HG02588 (cell line): ENCODE measurements at regions not wholly inside any gene's neighbourhood (a gene's known extent, or its start where the extent isn't known, plus 50 kb on each side); places are given as distances from the start of the nearest gene placed in this dataset.

Source experiments
- ATAC-seq: cut with Tn5 transposase; IDR thresholded peaks from one replicate; pipeline ENCODE4 v1.9.1; 2021; ENCODE audit warnings: mild to moderate bottlenecking, moderate library complexity; ENCODE audit not compliant: unreplicated experiment

DNA sequence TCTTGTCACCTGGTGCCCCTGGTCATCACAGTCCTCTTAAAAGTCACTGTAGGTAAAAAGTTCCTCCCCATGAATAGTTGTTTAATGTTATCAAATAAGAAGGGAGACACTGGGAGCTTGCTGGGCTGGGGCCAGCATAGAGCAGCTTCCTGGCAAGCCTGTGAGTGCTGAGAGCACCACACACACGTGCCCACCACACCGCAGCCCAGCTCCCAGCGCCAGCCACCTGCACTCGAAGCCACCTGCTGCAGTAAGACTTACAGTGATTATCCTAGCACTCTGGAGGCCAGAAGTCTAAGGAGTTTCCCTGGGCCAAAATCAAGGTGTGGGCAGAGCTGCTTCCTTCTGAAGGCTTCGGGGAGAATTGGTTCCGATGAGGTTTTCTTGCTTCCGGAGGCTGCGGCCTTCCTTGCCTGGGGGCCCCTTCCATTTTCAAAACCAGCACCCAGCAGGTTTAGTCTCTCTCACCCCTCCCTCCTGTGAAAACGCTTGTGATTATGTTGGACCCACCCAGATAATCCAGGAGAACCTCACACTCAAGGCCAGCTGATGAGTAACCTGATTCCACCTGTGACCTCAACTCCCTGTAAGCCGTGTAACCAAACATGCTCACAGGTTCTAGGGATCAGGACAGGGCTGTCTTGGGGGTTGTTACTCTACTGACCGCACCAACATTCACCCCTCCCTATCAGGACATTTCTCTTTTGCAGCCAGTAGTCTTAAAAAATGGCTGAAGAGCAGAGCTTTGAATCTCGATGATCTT, 687.2 kb downstream of the TBC1D22A start:
- ATAC-seq: no peak

DNA sequence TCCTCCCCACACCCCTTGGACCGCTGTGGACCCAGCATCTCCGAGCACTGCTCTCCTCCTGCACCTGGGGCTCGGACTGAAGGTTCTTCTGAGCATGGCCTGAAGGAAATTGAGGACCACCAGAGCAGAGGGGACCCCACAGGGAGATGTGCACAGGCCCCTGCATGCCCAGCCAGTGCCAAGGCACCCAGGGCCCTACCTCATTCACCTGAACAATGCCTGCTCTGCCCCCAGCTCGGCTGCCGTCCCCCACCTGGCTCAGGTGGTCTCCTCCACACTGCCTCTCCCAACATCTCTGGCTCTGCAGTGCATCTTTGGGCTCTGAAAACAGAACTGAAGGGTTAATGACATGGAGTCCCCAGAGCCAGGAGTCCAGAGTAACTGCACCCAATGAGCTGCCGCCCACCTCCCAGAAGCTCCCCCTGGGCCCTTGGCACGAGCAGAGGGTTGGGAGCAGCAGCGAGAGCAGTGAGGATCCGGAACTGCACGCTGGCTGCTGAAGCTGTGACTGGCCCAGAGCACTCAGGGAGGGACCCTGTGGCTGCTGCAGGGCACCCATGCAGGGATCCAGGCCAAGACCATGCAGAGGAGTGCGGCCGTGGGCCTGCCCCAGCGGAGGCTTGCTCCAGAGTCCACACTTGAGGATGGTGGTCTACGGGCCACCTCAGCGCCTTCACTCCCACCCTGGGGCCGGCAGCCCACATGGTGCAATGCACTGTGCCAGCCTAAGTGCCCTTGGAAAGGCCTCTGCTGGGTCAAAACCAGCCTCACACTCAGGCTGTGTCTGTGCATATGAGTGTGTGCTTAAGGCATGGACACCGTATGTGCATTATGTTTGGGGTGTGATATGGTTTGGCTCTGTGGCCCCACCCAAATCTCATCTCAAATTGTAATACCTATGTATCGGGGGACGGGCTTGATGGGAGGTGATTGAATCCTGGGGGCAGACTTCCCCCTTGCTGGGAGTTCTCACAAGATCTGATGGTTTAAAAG, 686.1 kb downstream of the TBC1D22A start:
- no peak for ATAC-seq

DNA sequence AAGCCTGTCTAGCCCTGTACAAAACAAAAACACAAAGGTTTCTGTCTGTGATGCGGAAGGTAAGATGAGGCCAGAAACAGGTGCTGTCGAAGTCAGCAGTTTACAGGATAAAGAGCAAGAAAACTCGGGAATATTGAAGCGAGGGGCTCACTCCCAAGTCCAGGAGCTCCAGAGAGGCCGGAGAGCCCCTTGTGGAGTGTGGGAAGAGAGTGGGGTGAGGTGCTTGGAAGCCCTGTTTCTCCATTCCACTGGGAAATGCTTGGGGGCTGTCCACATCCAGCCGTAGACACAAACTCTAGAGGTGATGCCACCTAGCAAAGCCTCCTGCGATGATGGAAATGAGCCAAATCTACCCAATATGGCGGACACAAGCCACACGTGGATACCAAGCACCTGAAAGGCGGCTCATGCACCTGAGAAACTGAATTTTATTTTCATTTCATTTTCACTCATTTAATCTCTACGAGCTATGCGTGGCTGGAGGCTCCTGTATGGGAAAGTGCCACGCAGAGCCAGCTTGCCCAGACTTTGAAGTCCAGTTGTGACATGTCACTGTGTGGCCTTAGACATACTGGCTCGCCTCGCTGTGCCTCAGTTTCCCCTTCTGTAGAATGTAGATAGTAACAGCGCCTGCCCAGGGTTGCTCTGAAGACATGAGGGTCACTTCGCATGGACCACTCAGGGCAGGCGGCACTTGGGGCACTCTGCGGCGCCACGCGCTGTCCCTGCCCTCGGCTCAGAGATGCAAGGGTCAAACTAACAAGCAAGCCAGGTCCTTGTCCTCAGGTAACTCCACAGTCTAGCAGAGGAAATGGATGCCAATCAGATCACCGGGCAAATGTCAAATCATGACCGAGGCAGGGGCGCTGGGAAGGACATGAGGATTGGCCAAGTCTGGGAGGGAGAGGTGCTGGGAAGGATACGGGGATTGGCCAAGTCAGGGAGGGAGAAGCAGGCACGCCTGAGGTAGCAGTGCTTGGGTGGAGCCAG, 684.7 kb downstream of the TBC1D22A start:
- no peak for ATAC-seq

DNA sequence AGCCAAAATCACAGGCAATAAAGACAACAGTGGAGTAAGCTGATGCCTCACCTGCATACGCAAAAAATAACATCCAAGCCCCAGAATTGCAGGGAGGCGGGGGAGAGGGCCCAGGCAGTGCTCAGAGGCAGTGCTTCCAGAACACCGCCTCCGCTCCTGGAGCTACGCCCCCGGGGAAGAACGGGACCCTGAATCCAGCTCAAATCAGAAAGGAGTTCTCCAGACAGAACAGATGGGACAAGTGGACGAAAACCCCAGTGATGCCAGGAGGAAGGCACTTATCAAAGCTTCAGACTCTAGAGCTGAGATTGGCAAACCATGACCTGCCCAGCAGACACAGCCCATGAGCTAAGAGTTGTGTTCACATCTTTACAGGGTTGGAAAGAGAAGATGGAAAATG, 683.9 kb downstream of the TBC1D22A start:
- ATAC-seq: no peak

DNA sequence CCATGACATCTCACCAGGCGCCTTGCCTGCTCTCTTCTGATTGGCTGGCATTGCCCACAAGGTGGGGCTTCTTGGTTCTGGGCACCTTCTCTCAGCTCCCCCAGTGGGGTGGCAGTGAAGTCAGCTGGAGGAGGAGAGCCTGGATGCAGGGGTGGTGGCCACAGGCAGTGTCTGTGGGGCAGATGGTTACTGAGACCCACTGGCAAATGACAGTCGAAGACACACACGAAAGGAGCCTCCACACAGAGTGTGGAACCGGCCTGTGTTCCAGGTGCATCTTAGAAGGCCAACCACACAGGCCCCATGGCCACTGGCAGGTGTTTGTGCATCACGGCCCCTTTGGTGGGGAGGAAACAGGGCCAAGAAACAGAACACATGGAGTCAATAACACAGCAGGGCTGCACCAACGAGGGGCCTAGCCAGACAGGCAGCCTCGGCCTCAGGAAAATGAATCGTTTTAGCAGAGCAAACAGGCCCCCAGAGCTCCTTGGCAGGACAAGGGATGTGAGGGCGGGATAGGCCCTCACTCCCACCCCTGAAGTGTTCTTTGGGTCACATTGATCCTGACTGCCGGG, 683.4 kb downstream of the TBC1D22A start:
- ATAC-seq: no peak

DNA sequence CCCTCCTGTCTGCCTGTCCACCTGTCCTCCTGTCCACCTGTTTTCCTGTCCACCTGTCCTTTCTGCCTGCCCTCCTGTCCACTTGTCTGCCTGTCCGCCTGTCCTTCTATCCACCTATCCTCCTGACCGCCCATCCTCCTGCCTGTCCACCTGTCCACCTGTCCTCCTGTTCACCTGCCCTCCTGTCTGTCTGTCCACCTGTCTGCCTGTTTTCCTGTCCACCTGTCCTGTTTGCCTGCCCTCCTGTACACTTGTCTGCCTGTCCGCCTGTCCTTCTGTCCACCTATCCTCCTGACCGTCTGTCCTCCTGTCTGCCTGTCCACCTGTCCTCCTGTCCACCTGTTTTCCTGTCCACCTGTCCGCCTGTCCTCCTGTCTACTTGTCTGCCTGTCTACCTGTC, 682.8 kb downstream of the TBC1D22A start:
- ATAC-seq: no peak

DNA sequence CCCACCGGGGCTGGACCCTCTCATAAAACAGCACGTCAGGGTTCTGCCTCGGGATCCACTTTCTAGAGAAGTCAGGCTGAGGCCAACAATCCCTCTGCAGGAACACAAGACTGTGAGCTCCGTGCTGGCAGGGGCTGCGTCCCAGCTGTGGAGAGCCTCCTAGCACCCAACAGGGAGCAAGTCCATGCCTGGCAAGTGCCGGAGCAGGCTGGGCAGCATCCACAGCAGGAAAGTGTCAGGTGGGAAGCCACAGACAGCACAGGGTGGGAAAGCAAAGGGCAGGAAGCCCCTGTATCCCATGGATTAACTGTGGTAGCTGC, 682.3 kb downstream of the TBC1D22A start:
- ATAC-seq: no peak

DNA sequence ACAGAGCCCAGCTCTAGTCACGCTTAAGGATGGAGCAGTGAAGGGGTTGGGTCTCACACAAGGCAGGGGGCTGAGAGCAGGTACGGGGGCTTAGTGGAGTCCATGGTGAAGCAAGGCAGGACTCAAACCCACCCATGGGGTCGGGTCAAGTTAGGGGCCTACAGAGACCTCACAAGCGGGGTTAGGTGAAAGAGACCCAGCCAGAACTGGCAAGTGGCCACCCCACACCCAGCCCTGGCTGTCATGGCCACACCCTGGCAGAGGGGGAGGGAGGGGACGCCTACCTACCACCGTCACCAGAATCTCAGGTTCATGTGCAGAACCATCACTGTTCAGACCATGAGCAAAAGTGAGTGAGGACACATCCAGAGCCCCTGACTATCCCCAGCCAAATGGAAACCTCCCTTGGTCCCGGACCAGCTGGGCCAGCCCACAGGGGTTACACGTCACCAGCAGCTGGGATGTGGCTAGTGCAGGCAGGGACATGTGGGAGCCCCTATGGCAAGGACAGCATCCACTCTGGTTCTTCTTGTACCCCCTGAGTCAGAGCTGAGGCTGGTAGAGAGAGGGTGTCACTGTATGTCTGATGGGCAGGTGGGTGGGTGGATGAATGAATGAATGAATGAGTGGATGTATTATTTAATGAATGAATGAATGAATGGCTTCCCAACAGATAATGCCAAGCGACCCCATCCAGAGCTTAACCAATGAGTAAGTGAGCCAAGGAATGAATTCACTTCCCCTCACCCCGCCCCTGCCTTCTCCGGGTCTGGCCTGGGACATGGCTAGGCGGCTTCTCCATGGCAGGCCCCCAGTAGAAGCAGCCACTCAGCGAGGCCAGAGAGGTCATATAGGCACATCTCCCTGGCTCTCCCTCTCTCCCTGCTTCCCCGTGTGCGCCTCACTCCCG, 681.6 kb downstream of the TBC1D22A start:
- no peak for ATAC-seq

DNA sequence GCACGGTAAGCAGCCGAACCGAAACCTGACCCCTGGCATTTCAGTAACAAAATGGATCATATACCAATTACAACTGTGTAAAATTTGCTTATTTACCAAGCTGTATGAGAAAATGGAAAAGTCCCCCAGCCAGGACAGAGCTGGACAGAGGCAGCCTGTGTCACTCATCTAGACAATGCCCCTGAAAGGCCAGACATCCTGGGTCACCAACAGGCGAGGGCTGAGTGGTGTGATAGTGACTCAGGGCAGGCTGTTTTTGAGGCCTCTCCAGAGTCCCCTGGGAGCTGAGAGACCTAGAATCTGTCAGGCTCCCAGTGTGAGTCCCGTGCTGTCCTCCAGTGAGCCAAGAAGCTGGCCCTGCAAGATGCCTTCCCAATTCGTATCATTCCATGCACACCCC, 680.4 kb downstream of the TBC1D22A start:
- ATAC-seq: no peak

DNA sequence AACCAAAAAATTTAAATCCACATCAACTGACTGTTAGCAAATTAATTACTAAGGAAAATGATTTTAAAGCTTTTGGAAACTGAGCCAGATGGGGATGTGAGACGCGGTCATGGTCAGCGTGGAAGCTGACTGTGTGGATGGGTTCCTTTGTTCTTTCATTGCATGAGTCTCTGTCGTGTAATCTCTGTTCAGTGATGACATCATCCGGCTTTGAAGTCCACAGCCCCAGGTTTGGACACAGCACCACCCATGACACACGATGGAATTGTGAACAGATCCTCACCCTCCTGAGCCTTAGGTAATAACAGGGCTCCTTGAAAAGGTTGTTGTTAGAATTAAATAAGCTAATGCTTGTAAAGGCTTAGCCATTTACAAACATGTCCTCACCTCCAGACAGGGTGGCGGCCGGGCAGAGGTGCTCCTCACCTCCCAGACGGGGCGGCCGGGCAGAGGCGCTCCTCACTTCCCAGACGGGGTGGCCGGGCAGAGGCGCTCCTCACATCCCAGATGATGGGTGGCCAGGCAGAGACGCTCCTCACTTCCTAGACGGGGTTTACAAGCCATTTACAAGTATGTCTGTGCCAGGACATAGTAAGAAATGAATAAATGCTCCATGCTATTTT, 677.3 kb downstream of the TBC1D22A start:
- ATAC-seq: no peak

DNA sequence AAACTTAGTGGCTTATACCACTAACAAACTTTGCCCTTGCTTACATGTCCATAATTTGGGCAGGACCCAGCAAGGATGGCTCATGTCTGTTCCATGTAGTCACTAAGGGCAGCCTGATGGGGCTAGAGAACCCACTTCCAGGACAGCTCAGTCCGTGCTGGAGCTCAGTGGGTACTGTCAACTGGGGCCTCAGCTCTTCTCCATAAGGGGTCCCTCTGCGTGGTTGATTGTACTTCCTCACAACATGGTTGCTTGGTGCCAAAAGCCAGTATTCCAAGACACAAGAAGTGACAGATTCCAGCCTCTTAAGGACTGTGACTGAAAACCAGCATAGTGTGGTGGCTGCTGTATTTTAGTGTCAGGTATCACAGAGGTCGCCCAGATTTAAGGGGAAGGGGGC, 675.2 kb downstream of the TBC1D22A start:
- ATAC-seq: no peak

DNA sequence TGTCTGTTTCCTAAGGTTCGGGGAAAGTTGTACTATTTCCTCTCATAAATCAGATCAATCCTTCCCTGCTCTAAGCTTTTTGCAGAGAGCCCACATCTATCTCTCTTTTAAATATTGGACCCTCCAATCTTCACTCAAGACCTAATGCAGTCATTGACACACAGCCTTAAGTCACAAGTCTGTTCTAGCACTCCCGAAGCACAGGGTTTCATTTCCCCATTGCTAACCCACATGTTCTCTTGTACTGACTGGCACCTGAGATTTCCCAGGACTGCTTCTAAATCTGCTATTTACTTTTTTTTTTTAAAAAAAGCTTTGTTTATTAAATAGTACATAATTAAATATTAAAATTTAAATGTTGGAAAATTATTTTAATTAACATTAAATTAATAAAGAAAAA, 674.7 kb downstream of the TBC1D22A start:
- no peak for ATAC-seq

DNA sequence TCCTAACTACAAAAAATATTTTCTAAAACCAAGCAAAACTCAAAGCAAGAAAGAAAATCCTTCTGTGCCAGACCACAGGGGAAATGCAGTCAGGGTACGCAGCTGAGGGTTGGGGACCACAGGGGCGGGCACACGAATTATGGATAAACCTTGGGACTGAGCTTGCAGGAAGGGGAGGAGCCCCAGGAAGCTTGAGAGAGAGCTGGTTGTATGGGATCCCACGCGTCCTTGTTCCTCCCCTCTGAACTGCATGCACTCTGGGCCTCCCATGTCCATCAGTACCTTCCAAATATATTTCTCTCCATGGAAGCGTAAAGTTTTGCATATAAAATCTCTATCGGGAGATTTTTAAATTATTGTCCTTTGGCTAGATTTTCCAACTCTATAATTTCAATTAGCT, 673.4 kb downstream of the TBC1D22A start:
- ATAC-seq: no peak

DNA sequence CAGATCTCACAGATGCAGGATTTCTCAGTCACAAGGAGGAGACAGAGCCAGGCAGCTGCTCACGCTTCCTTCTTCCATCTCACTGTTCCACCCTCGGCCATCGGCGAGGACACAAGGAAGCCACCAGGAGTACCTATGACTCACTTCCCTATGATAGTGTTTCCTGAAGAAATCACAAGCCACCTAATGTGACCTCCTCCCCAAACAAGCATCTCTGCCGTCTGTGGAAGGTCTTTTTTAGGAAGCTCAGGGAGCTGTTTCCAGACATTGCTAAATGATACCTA, 672.7 kb downstream of the TBC1D22A start:
- ATAC-seq: no peak

DNA sequence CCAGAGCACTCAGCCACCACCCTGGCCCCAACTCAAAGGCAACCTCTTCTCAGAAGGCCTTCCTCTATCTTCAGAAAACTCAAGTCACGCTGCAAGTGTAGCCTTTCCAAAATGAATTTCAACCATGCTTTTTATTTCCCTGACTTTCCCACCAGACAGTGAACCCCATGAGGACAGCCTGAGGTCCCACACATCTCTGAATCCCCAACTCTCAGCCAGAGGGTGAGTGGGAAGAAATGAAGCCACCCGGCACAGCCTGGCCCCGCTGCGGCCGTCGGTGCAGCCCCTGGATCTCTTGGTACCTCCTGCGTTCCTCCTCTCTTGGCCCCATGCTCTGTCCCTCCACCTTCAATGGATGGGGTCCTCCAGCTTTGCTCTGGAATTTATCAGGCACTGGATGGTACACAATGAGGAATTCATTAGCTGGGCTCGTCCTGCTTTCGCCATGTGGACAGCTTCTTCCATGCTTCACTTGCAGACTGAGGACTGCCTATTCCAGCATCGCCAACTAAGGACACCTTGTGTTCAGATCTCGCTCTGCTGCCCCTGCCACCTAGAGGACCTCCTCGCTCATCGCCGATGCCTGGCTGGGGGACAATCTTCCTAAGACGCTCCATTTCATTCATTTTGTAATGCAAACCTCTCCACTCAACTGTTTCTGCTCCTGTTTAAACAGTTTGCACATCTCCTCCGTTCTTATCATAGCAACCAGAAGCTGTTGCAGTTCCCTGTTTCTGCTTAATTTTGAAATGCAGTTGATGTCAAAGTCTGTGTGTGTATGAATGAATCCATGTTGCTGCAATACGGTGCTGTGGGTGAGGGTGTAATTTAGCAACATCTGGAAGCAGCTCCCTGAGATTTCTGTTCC, 672.1 kb downstream of the TBC1D22A start:
- no peak for ATAC-seq

DNA sequence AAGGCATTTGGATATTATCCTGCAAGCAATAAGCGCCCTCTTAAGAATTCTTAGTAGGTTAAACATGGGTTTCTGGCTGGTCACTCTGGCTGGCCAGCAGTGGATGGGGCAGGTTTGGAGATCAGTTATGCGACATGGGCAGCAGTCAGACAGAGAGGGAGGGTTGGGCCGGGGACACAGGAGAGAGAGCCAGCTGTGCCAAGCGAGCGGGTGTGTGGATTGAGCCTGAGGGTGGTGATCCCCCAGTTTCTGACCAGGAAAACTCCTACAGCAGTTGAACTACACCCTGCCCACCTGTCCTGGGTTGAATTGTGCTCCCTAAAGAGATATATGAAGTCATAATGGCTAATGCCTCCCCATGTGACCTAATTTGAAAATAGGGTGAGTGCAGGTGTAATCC, 671.2 kb downstream of the TBC1D22A start:
- ATAC-seq: no peak

DNA sequence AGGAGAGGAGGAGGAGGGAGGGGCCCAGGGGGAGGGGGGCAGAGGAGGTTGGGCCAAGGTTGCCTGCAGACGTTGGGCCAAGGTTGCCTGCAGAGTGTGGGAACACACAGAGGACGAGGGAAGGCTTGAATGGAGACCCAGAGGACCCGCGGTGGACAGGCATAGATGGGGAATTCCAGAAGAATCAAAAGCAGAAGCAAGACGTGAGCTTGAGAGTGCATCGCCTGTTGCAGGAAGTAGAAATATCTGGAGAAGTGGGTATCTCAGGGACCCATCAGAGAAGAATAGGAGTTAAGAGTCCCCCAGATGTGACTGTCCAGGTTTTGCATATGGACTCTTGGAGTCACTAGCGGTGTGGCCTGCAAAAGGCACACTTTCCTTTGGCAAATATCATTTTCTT, 670.2 kb downstream of the TBC1D22A start:
- no peak for ATAC-seq
